GM12875 (cell line): ENCODE measurements at regions not wholly inside any gene's neighbourhood (a gene's known extent, or its start where the extent isn't known, plus 50 kb on each side); places are given as distances from the start of the nearest gene placed in this dataset.

Experiments used
- H3K4me3 ChIP-seq: one replicate; pipeline ENCODE4 v1.5.1; 2011; ENCODE audit warnings: low read depth, low read length, control low read depth
- TF ChIP-seq, protein P1 (sequence below): IDR thresholded peaks from 2 replicates; pipeline ENCODE4 v1.5.1; 2011; ENCODE audit warnings: low read depth, mild to moderate bottlenecking, control low read depth, inconsistent platforms, low read length, moderate library complexity, borderline replicate concordance; ENCODE audit not compliant: insufficient read depth

DNA sequence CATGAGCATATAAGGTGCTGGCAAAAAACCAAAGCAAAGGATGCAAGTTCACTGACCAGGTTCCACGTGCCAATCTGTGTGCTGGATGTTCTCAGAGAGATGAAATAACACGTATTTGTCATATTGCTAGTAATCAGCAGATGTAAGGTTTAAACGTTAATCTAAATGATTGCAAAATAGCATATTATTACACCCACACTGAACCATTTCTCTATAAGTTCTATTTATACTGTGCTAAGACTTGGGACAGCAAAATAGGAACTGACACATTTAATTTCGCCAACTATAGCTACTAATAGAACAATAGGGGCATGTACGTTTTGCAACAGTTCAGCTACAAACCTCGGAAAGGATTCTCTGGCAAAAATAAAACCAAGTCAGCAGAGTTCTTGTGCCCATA, 350.3 kb upstream of the ZNF385D start:
- TF ChIP-seq, protein P1, sequence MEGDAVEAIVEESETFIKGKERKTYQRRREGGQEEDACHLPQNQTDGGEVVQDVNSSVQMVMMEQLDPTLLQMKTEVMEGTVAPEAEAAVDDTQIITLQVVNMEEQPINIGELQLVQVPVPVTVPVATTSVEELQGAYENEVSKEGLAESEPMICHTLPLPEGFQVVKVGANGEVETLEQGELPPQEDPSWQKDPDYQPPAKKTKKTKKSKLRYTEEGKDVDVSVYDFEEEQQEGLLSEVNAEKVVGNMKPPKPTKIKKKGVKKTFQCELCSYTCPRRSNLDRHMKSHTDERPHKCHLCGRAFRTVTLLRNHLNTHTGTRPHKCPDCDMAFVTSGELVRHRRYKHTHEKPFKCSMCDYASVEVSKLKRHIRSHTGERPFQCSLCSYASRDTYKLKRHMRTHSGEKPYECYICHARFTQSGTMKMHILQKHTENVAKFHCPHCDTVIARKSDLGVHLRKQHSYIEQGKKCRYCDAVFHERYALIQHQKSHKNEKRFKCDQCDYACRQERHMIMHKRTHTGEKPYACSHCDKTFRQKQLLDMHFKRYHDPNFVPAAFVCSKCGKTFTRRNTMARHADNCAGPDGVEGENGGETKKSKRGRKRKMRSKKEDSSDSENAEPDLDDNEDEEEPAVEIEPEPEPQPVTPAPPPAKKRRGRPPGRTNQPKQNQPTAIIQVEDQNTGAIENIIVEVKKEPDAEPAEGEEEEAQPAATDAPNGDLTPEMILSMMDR, result no peak
- no peak overlapping the region for H3K4me3 ChIP-seq

DNA sequence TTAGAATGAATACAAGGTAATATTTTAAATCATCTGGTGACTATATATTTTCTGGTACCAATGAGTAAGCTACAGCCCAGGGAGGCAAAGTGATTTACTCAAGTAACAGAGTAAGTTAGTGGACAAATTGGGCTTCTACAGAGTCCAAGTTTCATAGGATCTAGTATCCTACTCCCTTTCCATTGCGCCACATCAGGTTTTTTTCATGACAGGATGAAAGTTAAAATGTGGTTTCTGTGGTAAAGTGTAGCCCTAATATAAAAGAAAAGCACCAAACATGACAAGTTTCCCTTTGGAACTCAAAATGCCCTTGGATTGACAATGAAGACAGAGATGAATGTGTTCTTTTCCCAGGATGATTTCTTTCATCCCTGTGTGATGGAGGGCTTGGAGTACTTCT, 350.8 kb upstream of the ZNF385D start:
- no peak overlapping the region for H3K4me3 ChIP-seq
- TF ChIP-seq, protein P1, result no peak

DNA sequence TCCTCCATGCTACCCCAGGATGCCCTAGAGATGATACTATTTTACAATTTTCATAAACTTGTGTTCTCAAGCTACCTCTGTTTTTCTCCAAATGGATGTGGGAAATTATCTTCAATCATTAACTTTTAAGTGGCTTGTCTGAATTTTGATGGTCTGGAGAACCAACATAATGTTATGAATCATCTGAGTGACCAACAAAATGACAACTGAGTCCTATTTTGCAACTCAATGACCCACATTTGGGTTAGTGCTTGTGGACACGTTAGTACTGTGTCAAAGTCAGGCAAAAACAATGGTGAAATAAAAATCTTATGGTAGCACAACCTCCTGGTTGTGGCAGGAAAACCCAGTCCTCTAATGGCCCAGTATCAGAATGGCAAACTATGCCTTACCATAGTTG, 352.4 kb upstream of the ZNF385D start:
- no peak overlapping the region for H3K4me3 ChIP-seq
- TF ChIP-seq, protein P1, result no peak

DNA sequence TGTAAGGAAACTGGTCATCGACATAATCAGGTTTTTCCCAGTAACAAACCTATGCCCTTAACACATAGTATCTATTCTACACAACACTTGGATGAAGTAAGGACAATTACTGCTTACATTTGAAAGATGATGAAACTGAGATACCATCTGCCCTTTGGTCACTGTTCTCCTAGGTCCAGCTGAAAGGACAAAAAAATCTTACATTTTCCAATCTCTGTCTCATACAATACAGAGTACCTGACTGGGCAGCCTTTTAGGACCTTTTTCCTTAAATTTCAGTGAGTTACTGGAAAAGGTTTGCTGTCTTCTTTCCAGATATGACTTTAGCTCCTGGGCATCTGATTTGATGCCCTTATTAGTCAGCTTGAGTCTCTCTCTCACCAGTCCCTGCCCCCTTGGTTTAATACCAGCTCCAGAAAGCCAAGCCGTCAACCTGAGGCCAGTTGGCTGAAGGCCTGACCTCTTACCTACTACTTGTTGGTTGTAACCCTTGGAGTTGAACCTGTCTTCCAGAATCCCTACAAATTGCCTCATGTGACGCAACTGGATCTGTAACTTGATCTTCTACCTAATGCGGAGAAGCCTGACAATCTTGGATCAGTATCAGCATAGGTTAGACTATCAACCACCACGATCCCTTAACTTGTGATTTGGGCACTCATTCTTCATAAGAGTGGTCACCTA, 355.3 kb upstream of the ZNF385D start:
- H3K4me3 ChIP-seq, result no peak overlapping the region
- TF ChIP-seq, protein P1, result no peak

DNA sequence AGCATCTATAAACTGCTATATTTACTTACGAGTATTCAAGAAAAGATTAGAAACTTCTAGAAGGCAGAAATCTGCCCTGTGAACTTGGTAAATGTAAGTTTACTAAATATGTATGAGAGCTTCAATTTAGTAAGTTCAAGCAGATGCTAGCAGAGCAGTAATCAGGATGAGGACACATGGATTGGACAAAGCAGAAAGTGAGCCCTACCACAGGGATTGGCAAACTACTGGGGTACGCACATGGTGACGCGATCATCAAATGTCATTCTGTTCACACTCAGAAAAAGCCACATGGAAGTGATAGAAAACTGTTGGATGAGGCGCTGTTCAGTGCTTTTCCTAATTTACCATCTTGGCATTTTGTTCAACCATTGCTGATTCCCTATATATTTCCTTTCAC, 360.2 kb upstream of the ZNF385D start:
- TF ChIP-seq, protein P1, result no peak
- no peak overlapping the region for H3K4me3 ChIP-seq

DNA sequence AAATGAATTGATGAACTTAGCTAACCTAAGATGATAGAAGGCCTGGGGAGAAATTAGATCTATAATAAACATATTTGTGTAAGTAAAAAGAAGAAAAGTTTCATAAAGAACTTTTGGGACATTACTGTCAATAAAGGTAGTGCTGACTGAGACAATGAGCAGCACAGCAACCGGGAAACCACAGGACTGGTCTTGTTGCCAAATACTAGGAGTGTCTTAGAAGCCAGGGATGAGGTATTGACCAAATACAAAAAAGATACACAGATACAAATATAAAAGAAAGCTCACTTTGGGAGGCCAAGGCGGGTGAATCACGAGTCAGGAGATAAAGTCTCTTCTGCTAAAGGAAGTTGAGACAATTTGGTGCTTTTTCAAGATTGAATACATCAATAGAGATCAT, 362.4 kb upstream of the ZNF385D start:
- TF ChIP-seq, protein P1, result no peak
- no peak overlapping the region for H3K4me3 ChIP-seq

DNA sequence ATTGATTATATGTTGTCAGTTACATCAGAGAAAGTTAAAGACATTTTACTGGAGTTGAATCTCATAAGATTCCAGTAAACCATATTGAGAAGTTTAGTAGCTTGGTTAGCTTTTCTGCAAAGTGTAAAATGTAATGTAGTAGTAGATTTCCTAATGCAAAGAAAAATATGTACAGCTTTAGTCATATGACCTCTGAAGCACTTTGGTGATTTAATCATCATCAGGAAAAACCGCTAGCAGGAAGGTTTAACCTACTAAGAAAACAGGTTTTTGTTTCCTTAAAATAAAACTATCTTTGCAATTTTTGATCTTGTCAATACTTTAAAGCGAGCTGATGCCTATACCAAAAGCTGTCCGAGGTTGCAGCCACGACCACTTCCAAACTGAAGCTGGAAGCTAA, 364.6 kb upstream of the ZNF385D start:
- TF ChIP-seq, protein P1, result no peak
- H3K4me3 ChIP-seq, result no peak overlapping the region
